NCI-H748 (cell line): ENCODE measurements at regions not wholly inside any gene's neighbourhood (a gene's known extent, or its start where the extent isn't known, plus 50 kb on each side); places are given as distances from the start of the nearest gene placed in this dataset.
"Not testable (repeated sequence)": the region's sequence is repeated elsewhere in the genome, so short reads cannot be mapped to it uniquely, and the experiment has no call there.

Source experiments
- DNase-seq: peaks from one replicate; lab custom pipeline; 2025; ENCODE audit not compliant: unreplicated experiment; lab: John Stamatoyannopoulos, UW

- DNase-seq: not testable (repeated sequence)
Measured at GRCh38 chr6:67920040-67920439, 715.0 kb upstream of the ADGRB3 start.

- DNase-seq: no peak
Measured at GRCh38 chr6:67916399-67916798, 718.7 kb upstream of the ADGRB3 start.

GRCh38 chr6:67914419-67914818 is 720.7 kb upstream of the ADGRB3 start:
- DNase-seq: no peak

GRCh38 chr6:67909354-67909753 is 725.7 kb upstream of the ADGRB3 start:
- DNase-seq: no peak

- DNase-seq: no peak
Measured at GRCh38 chr6:67908379-67908778, 726.7 kb upstream of the ADGRB3 start.

GRCh38 chr6:67904735-67905134 is 730.3 kb upstream of the ADGRB3 start:
- not testable (repeated sequence) for DNase-seq

- no peak for DNase-seq
Measured at GRCh38 chr6:67898875-67899274, 736.2 kb upstream of the ADGRB3 start.

GRCh38 chr6:67897998-67898607 is 737.0 kb upstream of the ADGRB3 start:
- DNase-seq: no peak

GRCh38 chr6:67896476-67896875 is 738.6 kb upstream of the ADGRB3 start:
- no peak for DNase-seq

GRCh38 chr6:67889682-67889995 is 745.4 kb upstream of the ADGRB3 start:
- DNase-seq: no peak

GRCh38 chr6:67888886-67889681 is 746.0 kb upstream of the ADGRB3 start:
- no peak for DNase-seq

GRCh38 chr6:67888546-67888885 is 746.6 kb upstream of the ADGRB3 start:
- DNase-seq: no peak

GRCh38 chr6:67887747-67888545 is 747.1 kb upstream of the ADGRB3 start:
- no peak for DNase-seq

- no peak for DNase-seq
Measured at GRCh38 chr6:67887419-67887746, 747.7 kb upstream of the ADGRB3 start.

- DNase-seq: no peak
Measured at GRCh38 chr6:67886840-67887292, 748.2 kb upstream of the ADGRB3 start.

GRCh38 chr6:67886036-67886707 is 748.9 kb upstream of the ADGRB3 start:
- no peak for DNase-seq

GRCh38 chr6:67885081-67886033 is 749.7 kb upstream of the ADGRB3 start:
- no peak for DNase-seq

- DNase-seq: no peak
Measured at GRCh38 chr6:67884442-67884841, 750.6 kb upstream of the ADGRB3 start.

- no peak for DNase-seq
Measured at GRCh38 chr6:67883500-67884366, 751.3 kb upstream of the ADGRB3 start.
